Middle frontal gyrus (tissue), 1 donor: ENCODE measurements at regions not wholly inside any gene's neighbourhood (a gene's known extent, or its start where the extent isn't known, plus 50 kb on each side); places are given as distances from the start of the nearest gene placed in this dataset.

Experiments
- DNase-seq: peaks from one replicate; pipeline ENCODE4 v3.0.0-alpha.2; 2015; ENCODE audit warnings: low spot score; ENCODE audit errors: extremely low spot score

DNA sequence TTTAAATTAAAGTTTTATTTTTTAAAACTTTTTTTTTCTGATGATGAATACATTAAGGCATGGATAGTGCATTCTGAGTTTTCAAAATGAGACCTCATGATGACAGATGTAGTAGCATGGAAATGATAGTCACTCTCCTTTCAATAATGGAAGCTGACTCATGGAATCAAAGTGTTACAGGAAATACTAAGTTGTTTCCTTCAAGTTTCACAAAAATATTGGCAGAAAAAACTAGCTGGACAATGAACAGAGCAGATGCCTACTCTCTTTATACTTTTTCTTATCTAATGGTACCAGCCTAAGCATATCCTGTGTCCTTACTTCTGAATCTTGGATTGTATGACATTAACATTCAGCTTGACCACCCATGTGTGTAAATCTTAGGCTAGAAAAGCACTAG, 1337.3 kb downstream of the PCDH9 start:
- no peak for DNase-seq

DNA sequence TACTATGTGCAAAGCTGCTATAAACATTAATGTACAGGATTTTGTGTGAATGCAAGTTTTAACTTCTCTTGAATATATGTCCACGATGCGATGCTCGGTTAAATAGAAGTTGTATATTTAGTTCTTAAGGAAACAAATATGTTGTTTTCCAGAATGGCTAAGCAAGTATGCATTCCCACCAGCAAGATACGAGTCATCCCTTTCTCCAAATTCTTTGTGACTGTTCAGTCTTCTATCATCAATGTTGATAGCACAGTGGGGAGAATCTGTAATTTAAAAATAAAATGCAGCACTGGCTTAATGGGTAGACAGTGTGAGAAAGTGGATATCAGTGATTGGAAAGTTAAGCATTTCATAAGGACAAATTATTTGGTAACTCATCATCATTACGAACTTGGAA, 1340.8 kb downstream of the PCDH9 start:
- no peak for DNase-seq

DNA sequence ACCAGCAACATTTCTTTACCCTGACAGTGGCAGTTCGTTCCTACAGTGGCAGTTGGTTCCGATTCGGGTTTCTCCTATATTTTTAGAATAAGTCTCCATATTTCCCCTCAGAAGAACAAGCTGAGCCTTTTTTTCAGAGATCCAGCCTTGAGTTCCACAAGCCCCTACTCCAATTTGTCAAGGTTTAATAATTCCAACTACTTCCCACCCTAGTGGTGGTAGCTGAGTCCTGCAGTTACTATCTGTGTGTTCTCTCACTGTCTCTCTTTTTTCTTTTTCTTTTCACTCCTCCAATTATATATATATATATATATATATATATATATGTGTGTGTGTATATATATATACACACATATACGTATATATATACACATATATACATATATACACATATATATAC, 1347.3 kb downstream of the PCDH9 start:
- no peak for DNase-seq

DNA sequence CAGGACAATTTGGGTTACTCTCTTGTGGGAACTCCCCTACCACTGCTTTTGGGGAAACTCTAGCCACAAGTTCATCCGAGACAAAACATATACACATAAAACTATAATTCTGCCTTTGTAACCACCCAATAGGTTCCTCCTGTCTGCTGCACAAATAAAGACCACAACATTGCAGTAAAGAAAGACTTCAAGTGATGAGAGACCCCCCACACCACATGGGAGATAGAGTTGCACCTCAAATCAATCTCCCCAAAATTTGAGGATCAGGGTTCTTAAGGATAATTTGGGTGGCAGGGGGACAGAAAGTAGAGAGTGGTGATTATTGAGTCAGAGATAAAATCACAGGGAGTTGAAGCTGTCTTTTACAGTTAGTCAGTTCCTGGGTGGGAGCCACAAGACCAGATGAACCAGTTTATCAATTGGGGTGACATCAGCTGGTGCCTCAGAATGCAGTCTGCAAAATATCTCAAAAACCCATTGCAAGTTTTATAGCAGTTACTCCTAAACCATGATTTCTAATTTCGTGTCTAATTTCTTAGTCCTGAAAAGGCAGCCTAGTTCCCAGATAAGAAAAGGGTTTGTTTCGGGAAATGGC, 1348.5 kb downstream of the PCDH9 start:
- DNase-seq = no peak

DNA sequence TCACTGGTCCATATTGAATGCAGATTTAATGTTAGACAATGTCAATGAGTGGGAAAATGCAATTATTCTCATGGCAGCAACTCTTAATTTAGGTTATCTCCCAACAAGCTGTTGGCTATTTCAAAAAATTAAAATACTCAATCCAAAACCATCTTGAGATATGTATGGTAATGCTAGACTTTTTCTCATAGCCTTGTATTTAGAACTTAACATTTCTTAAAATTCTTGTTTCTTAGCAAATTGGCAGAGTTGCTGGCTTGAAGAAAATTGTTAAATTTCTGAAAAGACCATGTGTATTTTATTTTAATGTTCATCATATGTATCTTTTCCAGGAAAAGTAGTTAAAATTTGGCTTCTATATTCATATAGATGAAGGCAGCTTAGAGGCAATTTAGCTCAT, 1355.1 kb downstream of the PCDH9 start:
- no peak for DNase-seq

DNA sequence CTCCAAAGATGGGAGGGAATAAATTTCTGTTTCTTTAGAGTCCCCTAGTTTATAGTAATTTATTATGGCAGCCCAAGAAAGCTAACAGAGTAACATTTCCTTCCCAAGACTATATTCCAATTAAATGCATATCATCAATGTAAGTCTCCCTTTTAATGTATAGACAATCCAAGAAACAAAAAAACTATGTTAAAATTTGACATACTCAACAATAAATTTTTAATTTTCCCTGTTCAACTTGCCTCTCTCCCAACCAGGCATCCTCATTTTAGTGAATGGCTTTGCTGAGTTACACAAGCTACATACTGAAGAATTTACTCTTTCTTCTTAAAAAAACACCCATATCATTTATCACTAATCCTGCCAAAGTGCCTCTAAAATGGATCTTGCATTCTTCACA, 1357.7 kb downstream of the PCDH9 start:
- no peak for DNase-seq

DNA sequence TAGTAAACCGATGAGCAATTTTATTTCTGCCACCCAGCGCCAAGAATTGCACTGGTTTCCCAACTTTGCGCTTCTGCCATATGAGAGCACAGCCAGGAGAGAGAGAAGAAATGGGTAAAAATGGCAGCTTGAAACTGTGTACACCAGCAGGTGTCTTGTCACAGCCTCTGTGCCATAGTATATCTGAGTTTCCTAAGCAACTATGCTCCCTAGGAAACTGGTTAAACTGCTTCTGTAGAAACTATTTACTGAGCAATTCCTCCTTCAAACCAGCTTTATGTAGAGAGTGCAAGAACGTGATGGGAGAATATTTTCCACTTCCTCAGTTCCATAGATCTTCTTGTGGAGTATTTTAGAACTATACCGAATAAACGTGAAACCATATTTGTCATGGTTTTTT, 1361.3 kb downstream of the PCDH9 start:
- DNase-seq = no peak

DNA sequence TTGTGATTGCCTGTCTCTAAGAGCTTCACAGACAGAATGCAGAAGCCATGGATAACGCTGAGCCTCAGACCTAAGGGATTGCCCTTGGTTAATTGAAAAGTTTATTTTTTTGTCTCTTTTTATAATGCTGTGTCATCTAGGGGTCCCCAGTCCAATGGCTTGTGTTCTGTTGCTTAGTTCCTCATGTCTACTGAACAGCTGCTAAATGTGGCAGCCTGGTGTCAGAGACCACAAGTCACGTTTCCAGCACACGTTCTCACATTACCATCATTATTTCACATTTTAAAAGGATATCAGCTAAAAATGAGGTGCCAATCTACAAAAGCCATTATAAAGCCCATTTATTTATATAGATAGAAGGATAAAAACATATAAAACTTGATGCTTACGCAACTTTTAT, 1362.0 kb downstream of the PCDH9 start:
- DNase-seq = no peak

DNA sequence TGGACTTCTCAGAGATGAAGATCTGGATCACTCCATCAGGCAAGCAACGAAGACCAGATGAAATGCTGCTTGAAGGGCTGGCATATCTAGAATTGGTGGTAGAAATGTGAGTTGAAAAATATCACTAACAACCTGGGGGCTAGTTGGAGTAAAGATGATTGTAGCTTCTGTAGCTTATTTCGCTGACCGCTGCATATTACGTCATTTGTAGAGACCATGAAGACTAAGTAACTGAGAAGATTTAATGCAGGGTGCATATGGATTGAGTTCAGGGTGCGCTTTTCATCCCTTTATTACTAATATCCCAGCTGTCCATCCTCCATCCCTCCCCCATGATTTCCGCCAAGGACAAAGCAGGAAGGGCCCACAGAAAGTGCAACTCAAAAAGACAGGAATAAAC, 1364.0 kb downstream of the PCDH9 start:
- DNase-seq = no peak

DNA sequence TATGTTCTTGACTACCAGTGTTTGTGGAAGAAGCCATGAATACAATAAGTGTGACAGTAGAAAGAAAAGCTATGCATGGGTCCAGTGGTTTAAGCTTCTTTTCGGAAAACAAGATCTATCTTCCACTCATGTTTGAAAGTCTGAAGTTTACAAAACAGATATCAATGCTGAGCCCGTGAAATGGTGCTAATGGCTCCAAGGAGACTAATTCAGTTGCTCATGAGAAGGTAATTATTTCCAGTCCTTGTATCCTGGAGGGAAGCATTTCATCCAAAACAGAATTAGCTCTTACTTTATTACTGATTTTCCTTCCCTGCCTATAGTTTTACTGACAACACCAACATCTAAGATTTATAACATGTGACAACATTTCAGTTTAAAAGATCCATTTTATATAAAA, 1364.9 kb downstream of the PCDH9 start:
- no peak for DNase-seq

DNA sequence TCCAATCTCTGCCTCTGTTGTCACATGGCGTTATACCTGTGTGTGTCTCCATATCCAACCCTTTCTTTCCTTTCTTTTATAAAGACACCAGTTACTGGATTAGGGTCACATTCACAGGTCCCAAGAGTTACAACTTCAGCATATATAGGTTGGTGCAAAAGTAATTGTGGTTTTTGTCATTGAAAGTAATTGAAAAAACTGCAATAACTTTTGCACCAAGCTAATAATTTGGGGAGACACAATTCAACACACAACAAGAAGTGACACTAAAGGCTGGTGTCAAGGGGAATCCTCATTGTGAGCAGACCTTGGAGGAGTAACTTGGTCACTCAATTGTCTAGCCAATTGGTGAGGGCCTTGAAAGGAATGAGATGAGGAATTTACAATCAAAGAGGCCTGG, 1366.1 kb downstream of the PCDH9 start:
- no peak for DNase-seq

DNA sequence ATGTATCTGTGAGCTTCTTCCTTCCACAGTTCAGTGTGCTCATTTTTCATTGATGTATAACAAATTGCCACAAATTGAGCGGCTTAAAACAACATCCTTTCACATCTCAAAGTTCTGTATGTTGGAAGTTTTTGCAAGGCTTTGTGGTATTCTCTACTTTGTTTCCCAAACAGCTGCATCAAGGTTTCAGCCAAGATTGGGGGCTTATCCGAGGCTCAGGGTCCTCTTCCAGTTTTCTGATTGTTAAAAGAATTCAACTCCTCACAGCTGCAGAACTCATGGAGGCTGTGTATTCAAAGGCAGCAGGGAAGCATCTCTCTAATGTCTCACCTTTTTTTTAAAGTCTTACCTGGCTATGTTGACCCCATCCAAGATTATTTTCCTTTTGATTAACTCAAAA, 1369.8 kb downstream of the PCDH9 start:
- DNase-seq = no peak

DNA sequence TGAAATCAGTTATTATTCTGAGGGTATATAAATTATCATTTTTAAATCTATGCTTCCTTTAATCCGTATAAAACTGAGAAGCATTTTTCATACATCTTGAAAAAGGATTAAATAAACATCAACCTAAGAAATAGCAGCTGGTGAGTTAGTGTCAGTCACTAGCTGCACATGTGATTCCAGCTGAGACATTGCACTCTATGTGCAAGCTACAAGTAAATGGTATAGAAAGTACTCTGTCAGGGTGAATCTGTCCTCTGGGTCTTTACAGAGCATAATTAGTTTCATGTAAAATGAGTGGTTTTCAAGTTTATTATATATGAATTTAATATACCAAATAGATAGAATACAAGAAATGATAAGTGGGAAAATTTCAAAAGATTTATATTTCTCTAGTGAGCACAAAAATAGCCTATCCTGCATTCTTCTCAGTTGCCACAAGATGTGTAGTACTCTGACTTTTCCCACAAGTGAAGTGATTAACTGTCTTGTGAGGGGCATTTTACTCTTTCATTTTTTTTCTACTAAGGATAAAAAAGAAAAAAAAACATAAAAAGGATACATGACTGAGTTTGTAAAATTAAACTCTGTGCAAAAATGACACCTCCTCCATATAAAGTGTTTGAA, 1372.1 kb downstream of the PCDH9 start:
- no peak for DNase-seq

DNA sequence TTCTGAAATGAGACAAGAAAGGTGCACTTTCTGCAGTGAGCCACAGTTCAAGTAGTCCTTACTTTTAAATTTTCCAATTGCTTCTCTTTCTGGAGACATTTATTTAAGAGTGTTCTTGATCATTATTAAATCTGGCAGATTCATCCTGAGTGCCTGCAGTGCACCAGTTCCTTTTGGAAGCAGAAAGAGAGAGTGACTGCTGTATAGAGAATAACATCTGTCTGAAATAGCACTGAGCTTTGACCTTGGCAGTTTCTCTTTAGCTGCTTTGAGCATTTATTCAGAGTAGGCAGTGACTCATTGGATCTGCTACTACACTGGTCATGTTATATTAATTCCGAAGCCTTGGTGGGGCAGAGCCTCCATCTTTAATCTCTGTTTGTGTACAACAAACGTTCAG, 1373.7 kb downstream of the PCDH9 start:
- DNase-seq = no peak

DNA sequence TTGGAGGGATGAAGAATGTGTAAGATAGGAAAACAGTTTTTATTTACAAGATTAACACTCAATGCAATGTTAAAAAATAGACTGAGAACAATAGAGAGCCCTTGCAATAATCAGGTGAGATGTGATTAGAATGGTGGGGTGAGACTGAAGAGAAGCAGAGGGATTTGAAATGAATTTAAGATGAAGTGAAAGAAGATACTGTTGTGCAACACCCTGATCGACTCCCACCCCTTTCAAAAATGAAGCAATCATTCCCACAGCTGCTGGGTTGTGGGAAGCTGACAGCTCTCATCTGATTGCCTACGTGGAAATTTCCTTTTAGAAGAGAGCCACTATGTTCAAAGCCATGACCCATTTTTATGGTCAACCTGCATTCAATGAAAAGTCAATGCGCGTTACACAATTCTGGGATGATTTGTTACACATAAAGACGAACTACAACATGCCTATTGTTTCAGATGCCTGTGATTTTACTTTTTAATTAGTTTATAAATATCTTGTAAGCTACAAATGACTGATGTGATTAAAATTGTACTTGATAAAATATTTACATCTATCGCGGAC, 1374.8 kb downstream of the PCDH9 start:
- no peak for DNase-seq

DNA sequence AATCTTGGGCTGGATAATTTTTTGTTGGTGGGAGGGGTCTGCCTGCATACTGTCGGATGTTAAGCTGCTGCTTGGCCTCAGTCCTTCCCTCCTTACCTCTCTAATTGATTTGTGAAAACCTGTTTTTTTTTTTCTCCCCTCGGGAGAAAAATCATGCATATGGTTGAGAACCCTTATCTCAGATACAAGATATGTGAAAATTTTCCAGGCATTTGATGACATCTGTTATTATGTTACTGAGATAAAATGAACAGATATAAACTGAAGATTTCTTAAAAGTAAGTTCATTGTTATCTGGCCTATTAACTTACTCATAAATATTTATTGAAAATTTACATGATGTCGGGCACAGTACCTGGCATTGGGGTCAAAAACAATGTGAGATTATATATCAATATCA, 1375.7 kb downstream of the PCDH9 start:
- DNase-seq = no peak

DNA sequence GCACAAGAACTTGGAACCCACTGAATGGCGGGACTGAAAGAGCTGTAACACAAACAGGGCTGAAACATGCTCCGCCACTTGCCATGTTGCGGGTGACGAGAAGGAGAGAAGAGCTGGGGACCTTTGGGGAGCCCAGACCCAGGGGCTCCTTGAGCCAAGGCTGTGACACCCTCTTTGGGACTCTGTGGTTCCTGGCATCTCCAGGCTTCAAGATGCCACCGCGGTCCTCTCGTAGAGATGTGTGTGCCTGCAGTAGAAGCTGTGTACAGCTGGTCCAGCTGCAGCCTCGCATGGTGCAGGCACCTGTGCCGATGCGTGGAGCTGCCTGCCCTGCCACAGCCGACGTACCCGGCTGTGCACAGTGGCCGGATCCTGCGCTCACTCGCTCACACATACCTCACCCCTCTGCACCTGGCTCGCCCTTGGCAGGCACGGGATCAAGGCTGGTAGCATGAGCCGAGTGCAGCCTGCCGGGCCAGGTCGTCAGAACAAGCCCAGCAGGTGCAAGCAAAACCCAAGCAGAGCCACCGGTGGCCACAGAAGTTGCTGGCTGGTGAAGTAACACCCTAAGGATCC, 1385.8 kb downstream of the PCDH9 start:
- no peak for DNase-seq

DNA sequence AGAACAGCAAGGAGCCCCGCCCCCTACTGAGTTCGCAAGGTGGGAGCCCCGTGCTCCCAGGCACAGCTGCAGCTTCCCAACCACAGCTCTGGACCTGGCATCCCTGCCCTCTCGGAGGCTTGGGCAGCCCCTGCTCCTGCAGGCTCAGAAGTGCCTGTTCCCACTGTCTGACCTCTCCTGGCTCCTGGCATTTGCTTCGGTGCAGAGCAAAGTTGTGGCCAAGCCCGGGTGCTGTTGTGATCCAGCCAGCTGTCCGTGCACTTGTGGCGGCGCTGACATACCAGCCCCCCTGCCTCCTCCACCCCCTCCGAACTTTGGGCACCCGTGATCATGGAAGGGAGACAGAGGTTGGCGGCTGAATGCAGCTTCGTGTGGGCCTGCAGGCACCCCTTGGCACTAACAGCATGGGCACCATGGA, 1386.8 kb downstream of the PCDH9 start:
- no peak for DNase-seq

DNA sequence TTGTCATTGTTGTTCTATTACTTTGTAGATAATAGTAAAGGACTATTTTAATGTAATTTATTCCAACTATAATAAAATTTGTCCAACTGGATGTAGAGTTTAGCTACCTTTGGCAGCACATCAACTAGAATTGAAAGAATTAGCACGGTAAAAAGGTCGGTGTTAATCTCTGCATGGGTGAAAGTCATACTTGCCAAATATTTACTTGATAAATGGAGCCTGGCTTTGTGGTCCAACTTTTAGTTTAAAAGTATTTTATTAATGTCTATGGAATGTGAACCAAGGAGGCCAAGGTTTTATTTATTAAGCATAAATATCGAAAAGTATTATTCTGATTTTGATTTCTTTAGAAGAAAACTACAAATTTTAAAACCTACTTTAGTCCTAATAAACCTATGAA, 1389.0 kb downstream of the PCDH9 start:
- no peak for DNase-seq

DNA sequence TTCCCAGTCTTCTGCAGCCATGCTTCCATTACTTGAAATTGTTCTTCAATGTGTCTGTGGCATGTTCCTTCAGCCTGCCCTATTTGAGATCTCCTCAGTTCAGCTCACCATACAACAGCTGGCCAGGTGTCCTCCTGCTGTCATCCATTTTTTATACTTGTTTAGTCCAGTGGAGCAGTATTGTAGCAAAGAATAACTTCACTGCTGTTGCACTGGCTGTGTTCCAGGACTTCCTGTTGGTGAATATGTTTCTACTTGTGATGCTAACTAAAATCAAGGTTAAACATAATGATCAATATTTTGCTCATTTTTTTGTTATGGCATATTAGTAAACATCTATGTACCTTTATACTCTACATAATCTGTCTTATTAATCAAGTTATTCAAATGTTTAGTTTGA, 1394.1 kb downstream of the PCDH9 start:
- no peak for DNase-seq

DNA sequence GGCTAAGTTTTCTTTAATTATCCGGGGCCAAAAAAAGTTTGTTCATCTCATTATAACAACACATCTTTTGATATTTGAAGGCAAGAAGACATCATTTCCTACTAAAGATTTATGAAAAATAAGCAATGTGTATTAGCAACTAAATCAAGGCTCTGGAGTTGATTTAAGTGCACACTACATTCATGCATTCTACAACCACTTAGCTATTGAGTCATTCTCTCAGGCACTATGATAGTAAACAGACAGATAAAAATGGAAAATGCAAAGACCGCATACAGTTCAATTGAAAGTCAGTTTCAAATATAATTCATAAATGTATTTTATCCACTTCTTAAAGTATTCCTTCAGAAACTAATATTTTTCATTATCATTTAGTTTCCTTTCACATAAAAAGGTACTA, 1395.2 kb downstream of the PCDH9 start:
- DNase-seq = no peak

DNA sequence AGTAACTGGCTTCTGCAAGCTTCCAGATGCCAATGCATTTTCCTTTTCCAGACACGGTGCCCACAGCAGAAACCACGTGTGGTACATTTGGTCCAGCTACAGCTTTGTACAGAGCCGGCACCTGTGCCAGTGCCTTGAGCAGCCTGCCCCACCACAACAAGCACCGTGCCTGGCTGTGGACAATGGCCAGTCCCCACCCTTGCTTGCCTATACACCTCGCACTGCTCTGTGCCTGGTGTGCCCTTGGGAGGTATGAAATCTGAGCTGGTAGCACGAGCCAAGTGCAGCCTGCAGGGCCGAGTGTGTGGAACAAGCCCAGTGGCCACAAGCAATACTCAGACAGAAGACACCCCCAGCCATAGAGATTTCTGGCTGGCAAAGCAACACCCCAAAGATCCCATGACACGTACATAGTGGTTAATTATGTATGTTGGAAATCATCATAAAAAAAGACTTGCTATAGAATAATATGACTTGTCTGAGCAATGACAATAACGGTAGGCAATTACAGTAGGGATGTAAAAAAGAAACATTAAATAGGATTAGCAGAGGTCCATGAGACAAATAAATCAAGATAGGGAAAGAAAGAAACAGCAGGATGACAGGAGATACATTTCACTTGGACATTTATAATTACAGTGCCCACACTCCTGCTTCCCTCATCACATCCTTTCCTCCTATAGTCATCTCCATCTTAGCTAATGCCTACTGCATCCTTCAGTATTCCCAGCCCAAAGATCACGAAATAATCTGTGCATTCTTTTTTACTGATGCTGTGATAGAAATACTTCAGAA, 1399.5 kb downstream of the PCDH9 start:
- no peak for DNase-seq
